ENCODE measurements at regions not wholly inside any gene's neighbourhood (a gene's known extent, or its start where the extent isn't known, plus 50 kb on each side); places are given as distances from the start of the nearest gene placed in this dataset.

DNA sequence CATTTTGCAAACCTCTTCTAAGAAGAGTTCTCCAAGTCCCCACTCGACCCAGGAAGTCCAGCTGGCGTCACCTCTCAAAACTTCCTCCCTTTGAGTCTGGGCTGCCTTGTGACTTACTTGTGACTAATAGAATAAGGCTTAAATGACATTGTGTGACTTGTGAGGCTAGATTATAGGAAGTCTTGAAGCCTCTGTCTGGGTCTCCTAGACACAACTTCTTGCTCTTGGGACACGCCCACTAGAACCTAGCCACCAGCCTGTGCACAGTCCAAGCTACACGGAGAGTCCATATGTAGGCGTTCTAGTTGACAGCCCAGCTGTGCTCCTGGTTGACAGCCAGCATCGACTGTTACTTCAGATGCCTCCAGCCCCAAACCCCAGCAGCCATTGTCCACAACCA lies 66.7 kb upstream of the TANC2 start:
- TF ChIP-seq POLR2AphosphoS5 (IDR thresholded peaks at IDR 0.05), result no peak
- TF ChIP-seq, protein P1, sequence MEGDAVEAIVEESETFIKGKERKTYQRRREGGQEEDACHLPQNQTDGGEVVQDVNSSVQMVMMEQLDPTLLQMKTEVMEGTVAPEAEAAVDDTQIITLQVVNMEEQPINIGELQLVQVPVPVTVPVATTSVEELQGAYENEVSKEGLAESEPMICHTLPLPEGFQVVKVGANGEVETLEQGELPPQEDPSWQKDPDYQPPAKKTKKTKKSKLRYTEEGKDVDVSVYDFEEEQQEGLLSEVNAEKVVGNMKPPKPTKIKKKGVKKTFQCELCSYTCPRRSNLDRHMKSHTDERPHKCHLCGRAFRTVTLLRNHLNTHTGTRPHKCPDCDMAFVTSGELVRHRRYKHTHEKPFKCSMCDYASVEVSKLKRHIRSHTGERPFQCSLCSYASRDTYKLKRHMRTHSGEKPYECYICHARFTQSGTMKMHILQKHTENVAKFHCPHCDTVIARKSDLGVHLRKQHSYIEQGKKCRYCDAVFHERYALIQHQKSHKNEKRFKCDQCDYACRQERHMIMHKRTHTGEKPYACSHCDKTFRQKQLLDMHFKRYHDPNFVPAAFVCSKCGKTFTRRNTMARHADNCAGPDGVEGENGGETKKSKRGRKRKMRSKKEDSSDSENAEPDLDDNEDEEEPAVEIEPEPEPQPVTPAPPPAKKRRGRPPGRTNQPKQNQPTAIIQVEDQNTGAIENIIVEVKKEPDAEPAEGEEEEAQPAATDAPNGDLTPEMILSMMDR (IDR thresholded peaks at IDR 0.05), result no peak

All from suprapubic skin (tissue), 3 donors.